Chondrocyte (in vitro differentiated cells): ENCODE measurements at regions not wholly inside any gene's neighbourhood (a gene's known extent, or its start where the extent isn't known, plus 50 kb on each side); places are given as distances from the start of the nearest gene placed in this dataset.

Experiments
- DNase-seq: peaks from one replicate; pipeline ENCODE4 v3.0.0; 2021; ENCODE audit warnings: mixed read lengths, low spot score
- H3K27ac Mint-ChIP-seq: one replicate; pipeline ENCODE4 v1.8.0; 2021; ENCODE audit warnings: mild to moderate bottlenecking, moderate library complexity, mixed read lengths; ENCODE audit not compliant: unreplicated experiment
- H3K27me3 Mint-ChIP-seq: 2 replicates; pipeline ENCODE4 v1.8.0; 2021; ENCODE audit warnings: low read depth, mixed read lengths
- H3K36me3 Mint-ChIP-seq: 2 replicates; pipeline ENCODE4 v1.8.0; 2021; ENCODE audit warnings: low read depth, mixed read lengths
- H3K4me1 Mint-ChIP-seq: 2 replicates; pipeline ENCODE4 v1.8.0; 2021; ENCODE audit warnings: low read depth, mild to moderate bottlenecking, mixed read lengths
- H3K4me3 Mint-ChIP-seq: one replicate; pipeline ENCODE4 v1.8.0; 2021; ENCODE audit warnings: mild to moderate bottlenecking, moderate library complexity, mixed read lengths; ENCODE audit not compliant: unreplicated experiment
- H3K9me3 Mint-ChIP-seq: 2 replicates; pipeline ENCODE4 v1.8.0; 2021; ENCODE audit warnings: low read depth, mixed read lengths
- CTCF ChIP-seq: fragments of 200-600 bp; sonication (generic); IDR thresholded peaks from 2 replicates; pipeline ENCODE4 v1.5.0; 2021; ENCODE audit warnings: antibody characterized with exemption, mild to moderate bottlenecking, moderate library complexity

- Mint-ChIP-seq H3K27ac (no peak overlapping the region), H3K4me1 (no peaks in the 10 kb centered on the region), H3K27me3 (peaks cover 48% of the 10 kb centered on the region), H3K36me3 (no peaks in the 10 kb centered on the region), H3K9me3 (no peaks in the 10 kb centered on the region), H3K4me3 (no peak overlapping the region)
- no peak for DNase-seq
- TF ChIP-seq CTCF: no peak
Observed at GRCh38 chr1:224856973-224857372, 72.5 kb upstream of the DNAH14 start.

GRCh38 chr1:224859651-224860050 lies 69.8 kb upstream of the DNAH14 start:
- DNase-seq: no peak
- no peak overlapping the region for H3K4me3 Mint-ChIP-seq
- no peaks in the 10 kb centered on the region for H3K9me3 Mint-ChIP-seq
- no peaks in the 10 kb centered on the region for H3K4me1 Mint-ChIP-seq
- H3K27me3 Mint-ChIP-seq: peaks cover 54% of the 10 kb centered on the region
- no peak overlapping the region for H3K27ac Mint-ChIP-seq
- TF ChIP-seq CTCF: no peak
- no peaks in the 10 kb centered on the region for H3K36me3 Mint-ChIP-seq

- no peak for TF ChIP-seq CTCF
- peaks cover 2% of the 10 kb centered on the region for H3K9me3 Mint-ChIP-seq
- peaks cover 51% of the 10 kb centered on the region for H3K27me3 Mint-ChIP-seq
- no peak overlapping the region for H3K4me3 Mint-ChIP-seq
- no peak for DNase-seq
- H3K27ac Mint-ChIP-seq: no peak overlapping the region
- no peaks in the 10 kb centered on the region for H3K36me3 Mint-ChIP-seq
- no peaks in the 10 kb centered on the region for H3K4me1 Mint-ChIP-seq
Observed at GRCh38 chr1:224860488-224861338, 68.8 kb upstream of the DNAH14 start.

GRCh38 chr1:224861339-224861716 lies 68.1 kb upstream of the DNAH14 start:
- H3K27ac Mint-ChIP-seq: no peak overlapping the region

GRCh38 chr1:224863486-224863885 lies 66.0 kb upstream of the DNAH14 start:
- TF ChIP-seq CTCF: no peak
- DNase-seq: no peak
- H3K9me3 Mint-ChIP-seq: peaks cover 17% of the 10 kb centered on the region
- peaks cover 1% of the 10 kb centered on the region for H3K36me3 Mint-ChIP-seq
- H3K27me3 Mint-ChIP-seq: peaks cover 42% of the 10 kb centered on the region
- no peak overlapping the region for H3K4me3 Mint-ChIP-seq
- no peaks in the 10 kb centered on the region for H3K4me1 Mint-ChIP-seq
- no peak overlapping the region for H3K27ac Mint-ChIP-seq

More at GRCh38 chr1:224861339-224861716, 68.1 kb upstream of the DNAH14 start:
- no peak for DNase-seq
- Mint-ChIP-seq H3K36me3 (no peaks in the 10 kb centered on the region), H3K9me3 (peaks cover 7% of the 10 kb centered on the region), H3K4me3 (no peak overlapping the region), H3K27me3 (peaks cover 50% of the 10 kb centered on the region), H3K4me1 (no peaks in the 10 kb centered on the region)
- TF ChIP-seq CTCF: no peak
